HG03066 (cell line): ENCODE measurements at regions not wholly inside any gene's neighbourhood (a gene's known extent, or its start where the extent isn't known, plus 50 kb on each side); places are given as distances from the start of the nearest gene placed in this dataset.

Experiments used
- ATAC-seq: cut with Tn5 transposase; IDR thresholded peaks from one replicate; pipeline ENCODE4 v1.9.1; 2021; ENCODE audit warnings: low read depth; ENCODE audit not compliant: unreplicated experiment

GRCh38 chr5:99928490-99928889 lies 606.7 kb upstream of the FAM174A start:
- ATAC-seq: no peak

- ATAC-seq: no peak
These were observed 608.7 kb upstream of the FAM174A start for GRCh38 chr5:99926463-99926862.

GRCh38 chr5:99922386-99922785 lies 612.8 kb upstream of the FAM174A start:
- no peak for ATAC-seq

- ATAC-seq: no peak
These were observed 623.2 kb upstream of the FAM174A start for GRCh38 chr5:99911971-99912370.

- ATAC-seq: no peak
These were observed 628.4 kb upstream of the FAM174A start for GRCh38 chr5:99906776-99907175.

- no peak for ATAC-seq
These were observed 633.2 kb upstream of the FAM174A start for GRCh38 chr5:99901972-99902371.

GRCh38 chr5:99900302-99900852 lies 634.8 kb upstream of the FAM174A start:
- ATAC-seq: no peak

GRCh38 chr5:99879791-99880511 lies 655.2 kb upstream of the FAM174A start:
- ATAC-seq: no peak

GRCh38 chr5:99878830-99879229 lies 656.3 kb upstream of the FAM174A start:
- ATAC-seq: no peak

- no peak for ATAC-seq
These were observed 668.4 kb upstream of the FAM174A start for GRCh38 chr5:99866740-99867139.

GRCh38 chr5:99865159-99865558 lies 670.0 kb upstream of the FAM174A start:
- no peak for ATAC-seq

GRCh38 chr5:99835791-99836190 lies 699.4 kb upstream of the FAM174A start:
- no peak for ATAC-seq

GRCh38 chr5:99827136-99827535 lies 708.0 kb upstream of the FAM174A start:
- ATAC-seq: no peak

- ATAC-seq: no peak
These were observed 717.4 kb upstream of the FAM174A start for GRCh38 chr5:99817796-99818195.

GRCh38 chr5:99814321-99815063 lies 720.7 kb upstream of the FAM174A start:
- ATAC-seq: no peak

GRCh38 chr5:99808657-99809230 lies 726.4 kb upstream of the FAM174A start:
- no peak for ATAC-seq

- ATAC-seq: no peak
These were observed 727.8 kb upstream of the FAM174A start for GRCh38 chr5:99807346-99807745.

- ATAC-seq: no peak
These were observed 740.1 kb upstream of the FAM174A start for GRCh38 chr5:99795031-99795430.

- no peak for ATAC-seq
These were observed 746.7 kb upstream of the FAM174A start for GRCh38 chr5:99788482-99788881.

GRCh38 chr5:99775189-99775588 lies 760.0 kb upstream of the FAM174A start:
- no peak for ATAC-seq

- ATAC-seq: no peak
These were observed 761.9 kb upstream of the FAM174A start for GRCh38 chr5:99773290-99773689.
